HCT116 (cell line): ENCODE measurements at regions not wholly inside any gene's neighbourhood (a gene's known extent, or its start where the extent isn't known, plus 50 kb on each side); places are given as distances from the start of the nearest gene placed in this dataset.

ENCODE experiments used
- ATAC-seq: fragments of 200-7000 bp; cut with Tn5 transposase; 2 replicates; pipeline ENCODE4 v1.9.1; 2020; ENCODE audit warnings: mild to moderate bottlenecking, moderate library complexity
- BruUV-seq: library from RNA; stranded (reverse); fragments of 400-500 nt; replicated peaks from 2 replicates; lab custom pipeline; 2021; lab: Mats Ljungman, UMichigan
- CTCF ChIA-PET: fragments of 300-600 bp; sonication (Branson Sonifier 250); formaldehyde crosslinking; loops from one replicate; lab custom pipeline; 2021; ENCODE audit warnings: antibody characterized with exemption; lab: Charles Lee
- POLR2A ChIA-PET: fragments of 300-600, 350-600 bp; sonication (Branson Sonifier 250); formaldehyde crosslinking; loops from one replicate; lab custom pipeline; 2021; ENCODE audit warnings: antibody characterized with exemption; lab: Charles Lee
- RAD21 ChIA-PET, 2 experiments: fragments of 300-600 bp; sonication (Branson Sonifier 250); formaldehyde crosslinking; loops; one replicate each; lab custom pipeline; 2023; ENCODE audit warnings: low total read pairs in 2 of 2; ENCODE audit not compliant: uncharacterized antibody in 2 of 2, unreplicated experiment in 2 of 2, low non-redundant PET in 1 of 2; lab: Charles Lee
- DNase-seq: peaks from one replicate; pipeline ENCODE4 v3.0.0-alpha.2; 2010; ENCODE audit warnings: low read depth, low spot score
- H2AFZ ChIP-seq: fragments of 200-600 bp; shearing (Covaris generic), sonication (generic); 2 replicates; pipeline ENCODE4 v1.6.1; 2017; ENCODE audit warnings: low read depth, mixed run types, mixed read lengths, antibody characterized with exemption, low read length; ENCODE audit not compliant: poor library complexity, severe bottlenecking
- H3K27ac ChIP-seq: 2 replicates; pipeline ENCODE4 v1.5.1; 2012; ENCODE audit warnings: low read depth, low read length
- H3K27me3 ChIP-seq: fragments of 200-600 bp; sonication (generic); 2 replicates; pipeline ENCODE4 v1.6.1; 2016; ENCODE audit warnings: mixed run types, low read length, mixed read lengths; ENCODE audit not compliant: insufficient read depth
- H3K36me3 ChIP-seq, 2 experiments: fragments of 200-500 bp in 1 of 2; fragments of 200-600 bp in 1 of 2; sonication (Bioruptor generic) in 1 of 2; sonication (generic) in 1 of 2; 2 replicates each; pipeline versions ENCODE4 v1.5.1 to v1.6.1; 2014 to 2016; ENCODE audit warnings: low read length in 2 of 2, inconsistent platforms in 1 of 2, mixed read lengths in 1 of 2, mixed run types in 1 of 2; ENCODE audit not compliant: insufficient read depth in 2 of 2, control insufficient read depth in 1 of 2
- H3K4me1 ChIP-seq, 2 experiments: fragments of 200-600 bp in 1 of 2; sonication (generic) in 1 of 2; 2 replicates each; pipeline versions ENCODE4 v1.5.1 to v1.6.1; 2012 to 2017; ENCODE audit warnings: low read length in 2 of 2, inconsistent platforms in 1 of 2, mild to moderate bottlenecking in 1 of 2, mixed read lengths in 1 of 2, mixed run types in 1 of 2, moderate library complexity in 1 of 2; ENCODE audit not compliant: insufficient read depth in 2 of 2, control insufficient read depth in 1 of 2
- H3K4me2 ChIP-seq: fragments of 200-600 bp; sonication (generic); 2 replicates; pipeline ENCODE4 v1.6.1; 2017; ENCODE audit warnings: mixed run types, low read length, mixed read lengths
- H3K4me3 ChIP-seq, 2 experiments: fragments of 200-600 bp in 1 of 2; sonication (generic) in 1 of 2; replicated peaks in 1 of 2; 2 replicates each; pipeline ENCODE4 v1.5.1; 2011 to 2016; ENCODE audit warnings: low read length in 2 of 2, control low read depth in 1 of 2, low read depth in 1 of 2, mild to moderate bottlenecking in 1 of 2, mixed read lengths in 1 of 2, mixed run types in 1 of 2
- H3K79me2 ChIP-seq: fragments of 200-600 bp; sonication (generic); 2 replicates; pipeline ENCODE4 v1.6.1; 2017; ENCODE audit warnings: mild to moderate bottlenecking, mixed run types, low read length, moderate library complexity, mixed read lengths; ENCODE audit not compliant: insufficient read depth
- H3K9ac ChIP-seq: fragments of 200-600 bp; sonication (generic); 2 replicates; pipeline ENCODE4 v1.6.1; 2016; ENCODE audit warnings: low read length, mixed read lengths
- H3K9me2 ChIP-seq: fragments of 200-600 bp; sonication (generic), shearing (Covaris generic); 2 replicates; pipeline ENCODE4 v1.6.1; 2017; ENCODE audit warnings: mixed run types, mild to moderate bottlenecking, moderate library complexity; ENCODE audit not compliant: insufficient read depth
- H3K9me3 ChIP-seq, 2 experiments: fragments of 200-500 bp in 1 of 2; fragments of 200-600 bp in 1 of 2; sonication (Bioruptor generic) in 1 of 2; sonication (generic) in 1 of 2; 2 replicates each; pipeline ENCODE4 v1.6.1; 2014 to 2017; ENCODE audit warnings: low read length in 2 of 2, mixed read lengths in 2 of 2, inconsistent platforms in 1 of 2, low read depth in 1 of 2, mild to moderate bottlenecking in 1 of 2, mixed run types in 1 of 2, moderate library complexity in 1 of 2; ENCODE audit not compliant: control insufficient read depth in 1 of 2, insufficient read depth in 1 of 2
- H4K20me1 ChIP-seq: fragments of 200-600 bp; sonication (generic), shearing (Covaris generic); 2 replicates; pipeline ENCODE4 v1.6.1; 2017; ENCODE audit warnings: mixed run types, mild to moderate bottlenecking, moderate library complexity; ENCODE audit not compliant: insufficient read depth
- CBX3 ChIP-seq: IDR thresholded peaks from 2 replicates; pipeline ENCODE4 v1.6.1; 2012; ENCODE audit warnings: low read depth
- EGR1 ChIP-seq: IDR thresholded peaks from 2 replicates; pipeline ENCODE4 v1.6.1; 2012; ENCODE audit warnings: low read depth
- ELF1 ChIP-seq: IDR thresholded peaks from 2 replicates; pipeline ENCODE4 v1.6.1; 2012; ENCODE audit warnings: low read depth, borderline replicate concordance
- EZH2 ChIP-seq: fragments of 200-600 bp; sonication (generic); IDR thresholded peaks from 2 replicates; pipeline ENCODE4 v1.6.1; 2017; ENCODE audit warnings: antibody characterized with exemption, mixed run types
- EZH2phosphoT487 ChIP-seq: fragments of 200-600 bp; IDR thresholded peaks from 2 replicates; pipeline ENCODE4 v1.6.1; 2018; ENCODE audit warnings: antibody characterized with exemption, borderline replicate concordance
- FOSL1 ChIP-seq: IDR thresholded peaks from 2 replicates; pipeline ENCODE4 v1.6.1; 2012; ENCODE audit warnings: low read depth
- MAX ChIP-seq: IDR thresholded peaks from 2 replicates; pipeline ENCODE4 v1.6.1; 2012
- POLR2AphosphoS5 ChIP-seq: IDR thresholded peaks from 2 replicates; pipeline ENCODE4 v1.6.1; 2011; ENCODE audit warnings: mild to moderate bottlenecking, low read depth, low read length, moderate library complexity
- RAD21 ChIP-seq: IDR thresholded peaks from 2 replicates; pipeline ENCODE4 v1.6.1; 2012; ENCODE audit warnings: low read depth, mild to moderate bottlenecking
- REST ChIP-seq: IDR thresholded peaks from 2 replicates; pipeline ENCODE4 v1.6.1; 2012; ENCODE audit warnings: low read depth
- SP1 ChIP-seq: IDR thresholded peaks from 2 replicates; pipeline ENCODE4 v1.6.1; 2012; ENCODE audit warnings: low read depth
- SRF ChIP-seq: IDR thresholded peaks from 2 replicates; pipeline ENCODE4 v1.6.1; 2012; ENCODE audit warnings: low read depth
- TCF7L2 ChIP-seq: IDR thresholded peaks from 2 replicates; pipeline ENCODE4 v1.7.0; 2011; ENCODE audit warnings: borderline replicate concordance, inconsistent platforms; ENCODE audit not compliant: insufficient read depth, insufficient read length; ENCODE audit errors: extremely low read depth
- YY1 ChIP-seq: IDR thresholded peaks from 2 replicates; pipeline ENCODE4 v1.6.1; 2011; ENCODE audit warnings: low read length, low read depth, moderate library complexity, mild to moderate bottlenecking; ENCODE audit not compliant: insufficient replicate concordance; ENCODE audit errors: extremely low read depth
- ZBTB33 ChIP-seq: IDR thresholded peaks from 2 replicates; pipeline ENCODE4 v1.6.1; 2011; ENCODE audit warnings: mild to moderate bottlenecking, low read length, moderate library complexity; ENCODE audit not compliant: insufficient replicate concordance; ENCODE audit errors: extremely low read depth
- ZFX ChIP-seq: fragments of 450-650 bp; IDR thresholded peaks from 2 replicates; pipeline ENCODE4 v1.6.1; 2017
- intact Hi-C: fragments of 100-400 bp; cut with micrococcal nuclease; formaldehyde crosslinking; loops from 2 replicates; pipeline ENCODE4 v1.10.0; 2022

- RAD21 ChIA-PET: no interaction called here
- no peaks in the 10 kb centered on the region for H4K20me1 ChIP-seq
- H3K9me2 ChIP-seq: no peaks in the 10 kb centered on the region
- CTCF ChIA-PET: no interaction called here
- no peak overlapping the region for H3K9ac ChIP-seq
- H3K27me3 ChIP-seq: no peaks in the 10 kb centered on the region
- no peak overlapping the region for H3K4me2 ChIP-seq
- no peaks in the 10 kb centered on the region for H3K4me1 ChIP-seq
- POLR2A ChIA-PET: no interaction called here
- no peak overlapping the region for H3K27ac ChIP-seq
- H3K79me2 ChIP-seq: no peaks in the 10 kb centered on the region
- BruUV-seq: no TSS peak
- ATAC-seq (no peak), DNase-seq (no peak)
- intact Hi-C loops: no loop called here
- no peaks in the 10 kb centered on the region for H3K36me3 ChIP-seq
- H2AFZ ChIP-seq: no peak overlapping the region
- H3K9me3 ChIP-seq: peaks cover 0 to 14% of the 10 kb centered on the region in 2 experiments; a peak in 2 of 4 replicates
- no peak overlapping the region for H3K4me3 ChIP-seq
- TF ChIP-seq REST (no peak), SP1 (no peak), EZH2 (no peak), EZH2phosphoT487 (no peak), POLR2AphosphoS5 (no peak), EGR1 (no peak), ELF1 (no peak), MAX (no peak), FOSL1 (no peak), CBX3 (no peak), TCF7L2 (no peak), ZBTB33 (no peak), SRF (no peak), YY1 (no peak), RAD21 (no peak), ZFX (no peak)
Measured at GRCh38 chr5:21168557-21168956, 1180.6 kb upstream of the CDH18 start.
